ENCODE measurements at regions not wholly inside any gene's neighbourhood (a gene's known extent, or its start where the extent isn't known, plus 50 kb on each side); places are given as distances from the start of the nearest gene placed in this dataset.

- H3K4me3 ChIP-seq (ENCODE audit: low read depth, low read length), result no peak overlapping the region
- no peaks in the 10 kb centered on the region for H3K27me3 ChIP-seq (ENCODE audit: insufficient read depth, low read depth, severe bottlenecking)
- TF ChIP-seq CTCF (IDR thresholded peaks at IDR 0.05; ENCODE audit: low read depth, low read length), result no peak
These were observed 1369.6 kb upstream of the RAG2 start for GRCh38 chr11:37967635-37968034.

GRCh38 chr11:37963440-37963839 is 1365.4 kb upstream of the RAG2 start:
- TF ChIP-seq CTCF (IDR thresholded peaks at IDR 0.05; ENCODE audit: low read depth, low read length), result no peak
- DNase-seq, result no peak
- H3K27me3 ChIP-seq (ENCODE audit: insufficient read depth, low read depth, severe bottlenecking), result no peaks in the 10 kb centered on the region
- no peak overlapping the region for H3K4me3 ChIP-seq (ENCODE audit: low read depth, low read length)
- H3K27ac ChIP-seq, result no peak overlapping the region
- H3K9me3 ChIP-seq (ENCODE audit: severe bottlenecking), result peaks cover 1% of the 10 kb centered on the region
- H3K36me3 ChIP-seq, result no peaks in the 10 kb centered on the region

More at GRCh38 chr11:37967635-37968034, 1369.6 kb upstream of the RAG2 start:
- Histone ChIP-seq H3K36me3 (no peaks in the 10 kb centered on the region), H3K27ac (no peak overlapping the region), H3K9me3 (ENCODE audit: severe bottlenecking) (no peaks in the 10 kb centered on the region)
- no peak for DNase-seq

GRCh38 chr11:37957717-37958116 is 1359.7 kb upstream of the RAG2 start:
- no peak for DNase-seq
- Histone ChIP-seq H3K27ac (no peak overlapping the region), H3K27me3 (ENCODE audit: insufficient read depth, low read depth, severe bottlenecking) (no peaks in the 10 kb centered on the region), H3K4me3 (ENCODE audit: low read depth, low read length) (no peak overlapping the region), H3K9me3 (ENCODE audit: severe bottlenecking) (peaks cover 3% of the 10 kb centered on the region), H3K36me3 (no peaks in the 10 kb centered on the region)
- TF ChIP-seq CTCF (IDR thresholded peaks at IDR 0.05; ENCODE audit: low read depth, low read length), result no peak

- no peak overlapping the region for H3K4me3 ChIP-seq (ENCODE audit: low read depth, low read length)
These were observed 1354.0 kb upstream of the RAG2 start for GRCh38 chr11:37951996-37952395.

GRCh38 chr11:37948258-37948657 is 1350.2 kb upstream of the RAG2 start:
- no peak overlapping the region for H3K4me3 ChIP-seq (ENCODE audit: low read depth, low read length)
- H3K27me3 ChIP-seq (ENCODE audit: insufficient read depth, low read depth, severe bottlenecking), result no peaks in the 10 kb centered on the region
- TF ChIP-seq CTCF (IDR thresholded peaks at IDR 0.05; ENCODE audit: low read depth, low read length), result no peak
- no peak for DNase-seq
- no peaks in the 10 kb centered on the region for H3K36me3 ChIP-seq
- H3K9me3 ChIP-seq (ENCODE audit: severe bottlenecking), result peaks cover 2% of the 10 kb centered on the region
- H3K27ac ChIP-seq, result no peak overlapping the region

More at GRCh38 chr11:37951996-37952395, 1354.0 kb upstream of the RAG2 start:
- Histone ChIP-seq H3K27me3 (ENCODE audit: insufficient read depth, low read depth, severe bottlenecking) (no peaks in the 10 kb centered on the region), H3K36me3 (no peaks in the 10 kb centered on the region), H3K9me3 (ENCODE audit: severe bottlenecking) (no peaks in the 10 kb centered on the region), H3K27ac (no peak overlapping the region)
- no peak for TF ChIP-seq CTCF (IDR thresholded peaks at IDR 0.05; ENCODE audit: low read depth, low read length)
- no peak for DNase-seq

- Histone ChIP-seq H3K4me3 (ENCODE audit: low read depth, low read length) (no peak overlapping the region), H3K27ac (no peak overlapping the region), H3K36me3 (no peaks in the 10 kb centered on the region), H3K9me3 (ENCODE audit: severe bottlenecking) (peaks cover 2% of the 10 kb centered on the region), H3K27me3 (ENCODE audit: insufficient read depth, low read depth, severe bottlenecking) (no peaks in the 10 kb centered on the region)
- DNase-seq, result no peak
- TF ChIP-seq CTCF (IDR thresholded peaks at IDR 0.05; ENCODE audit: low read depth, low read length), result no peak
These were observed 1349.8 kb upstream of the RAG2 start for GRCh38 chr11:37947821-37948220.
